Vagina (tissue), 2 donors: ENCODE measurements at regions not wholly inside any gene's neighbourhood (a gene's known extent, or its start where the extent isn't known, plus 50 kb on each side); places are given as distances from the start of the nearest gene placed in this dataset.

Experiments used
- CTCF ChIP-seq, 3 experiments: fragments of 450-650 bp in 2 of 3; fragments of 200-600 bp in 1 of 3; sonication (generic) in 1 of 3; IDR thresholded peaks; one replicate each; pipeline ENCODE4 v1.5.1; 2017 to 2019; ENCODE audit warnings: antibody characterized with exemption in 3 of 3, mild to moderate bottlenecking in 2 of 3, moderate library complexity in 2 of 3
- POLR2A ChIP-seq, 2 donors: fragments of 450-650 bp; IDR thresholded peaks; one replicate each; pipeline ENCODE4 v1.6.1; 2017; ENCODE audit warnings: antibody characterized with exemption in 2 of 2, mild to moderate bottlenecking in 2 of 2, moderate library complexity in 2 of 2
- POLR2AphosphoS5 ChIP-seq, 2 donors: sonication (generic); formaldehyde crosslinking; IDR thresholded peaks; one replicate each; pipeline ENCODE4 v1.9.0; 2017; ENCODE audit warnings: antibody characterized with exemption in 2 of 2, mild to moderate bottlenecking in 2 of 2, low read depth in 1 of 2; ENCODE audit not compliant: insufficient read depth in 1 of 2

- TF ChIP-seq CTCF (IDR thresholded peaks at IDR 0.05) (no peak), POLR2A (IDR thresholded peaks at IDR 0.05) (no peak), POLR2AphosphoS5 (IDR thresholded peaks at IDR 0.05; ENCODE audit: insufficient read depth in 1 of 2, low read depth in 1 of 2) (no peak)
Measured at GRCh38 chr2:66171530-66171929, 263.4 kb upstream of the MEIS1 start.
